GM12878 (cell line): ENCODE measurements at regions not wholly inside any gene's neighbourhood (a gene's known extent, or its start where the extent isn't known, plus 50 kb on each side); places are given as distances from the start of the nearest gene placed in this dataset.

Experiments
- ATAC-seq: fragments of 200-7000 bp; cut with Tn5 transposase; 3 replicates; pipeline ENCODE4 v1.9.1; 2020; ENCODE audit warnings: mild to moderate bottlenecking, moderate library complexity
- BruUV-seq: library from RNA; stranded (reverse); fragments of 400-500 nt; replicated peaks from 2 replicates; lab custom pipeline; 2021; lab: Mats Ljungman, UMichigan
- CTCF ChIA-PET: fragments of 300-600 bp; sonication (Branson Sonifier 250); formaldehyde crosslinking; extraction: SDS; loops from one replicate; lab custom pipeline; 2021; ENCODE audit warnings: inconsistent platforms; lab: Yijun Ruan, JAX
- POLR2A ChIA-PET: fragments of 350-600 bp; formaldehyde crosslinking; extraction: SDS; loops from one replicate; lab custom pipeline; 2021; ENCODE audit warnings: inconsistent platforms; lab: Charles Lee
- RAD21 ChIA-PET: fragments of 300-600 bp; sonication (Branson Sonifier 250); formaldehyde crosslinking; loops from one replicate; lab custom pipeline; 2023; ENCODE audit warnings: antibody characterized with exemption; ENCODE audit not compliant: unreplicated experiment; lab: Charles Lee
- SMC1A ChIA-PET: fragments of 300-600 bp; sonication (Branson Sonifier 250); formaldehyde crosslinking; loops from one replicate; lab custom pipeline; 2023; ENCODE audit not compliant: unreplicated experiment, uncharacterized antibody; lab: Charles Lee
- DNase-seq: peaks from one replicate; pipeline ENCODE4 v3.0.0-alpha.2; 2011; ENCODE audit warnings: low read depth, low spot score
- FAIRE-seq: peaks from 3 replicates; lab custom pipeline; 2011; peaks lifted over from hg19 to GRCh38; lab: Jason Lieb, UNC
- H2AFZ ChIP-seq: 2 replicates; pipeline ENCODE4 v1.6.0; 2011; ENCODE audit warnings: low read depth, low read length, control low read depth; ENCODE audit not compliant: control insufficient read depth
- H3K27ac ChIP-seq: 2 replicates; pipeline ENCODE4 v1.5.1; 2011; ENCODE audit warnings: control low read depth; ENCODE audit not compliant: control insufficient read depth, insufficient read depth
- H3K27me3 ChIP-seq, 2 experiments: replicated peaks in 1 of 2; 2 replicates each; pipeline versions ENCODE4 v1.6.0 to v1.6.1; 2011; ENCODE audit warnings: low read length in 1 of 2; ENCODE audit not compliant: control insufficient read depth in 2 of 2, insufficient read depth in 2 of 2
- H3K36me3 ChIP-seq, 2 experiments: 2 replicates each; pipeline ENCODE4 v1.5.1; 2011; ENCODE audit warnings: low read length in 1 of 2; ENCODE audit not compliant: control insufficient read depth in 2 of 2, insufficient read depth in 2 of 2
- H3K4me1 ChIP-seq: 2 replicates; pipeline ENCODE4 v1.6.1; 2011; ENCODE audit warnings: mild to moderate bottlenecking, low read length, moderate library complexity, mixed read lengths; ENCODE audit not compliant: control insufficient read depth, insufficient read depth
- H3K4me2 ChIP-seq: 2 replicates; pipeline ENCODE4 v1.6.0; 2011; ENCODE audit warnings: control low read depth; ENCODE audit not compliant: control insufficient read depth, insufficient read depth
- H3K4me3 ChIP-seq: fragments of 200-600 bp; sonication (generic); 2 replicates; pipeline ENCODE4 v1.5.1; 2016
- H3K79me2 ChIP-seq: 2 replicates; pipeline ENCODE4 v1.6.0; 2011; ENCODE audit warnings: low read length; ENCODE audit not compliant: control insufficient read depth, insufficient read depth
- H3K9ac ChIP-seq: 2 replicates; pipeline ENCODE4 v1.8.0; 2011; ENCODE audit warnings: low read length, control low read depth, mixed read lengths; ENCODE audit not compliant: control insufficient read depth, insufficient read depth
- H3K9me3 ChIP-seq: replicated peaks from 3 replicates; pipeline ENCODE4 v1.5.1; 2011; ENCODE audit warnings: mild to moderate bottlenecking, low read length; ENCODE audit not compliant: control insufficient read depth, insufficient read depth
- H4K20me1 ChIP-seq: 2 replicates; pipeline ENCODE4 v1.6.0; 2011; ENCODE audit not compliant: control insufficient read depth, insufficient read depth
- CHD2 ChIP-seq: IDR thresholded peaks from 2 replicates; pipeline ENCODE4 v1.6.1; 2011; ENCODE audit warnings: low read depth, low read length, improper control_type of control experiment, borderline replicate concordance
- CHD4 ChIP-seq: fragments of 200-600 bp; sonication (generic); IDR thresholded peaks from 2 replicates; pipeline ENCODE4 v1.6.1; 2016; ENCODE audit warnings: mild to moderate bottlenecking
- EGR1 ChIP-seq, 2 experiments: IDR thresholded peaks; 1 replicate in 1 of 2; 2 replicates in 1 of 2; pipeline ENCODE4 v1.6.1; 2011 to 2012; ENCODE audit warnings: low read depth in 2 of 2, low read length in 2 of 2, borderline replicate concordance in 1 of 2, mild to moderate bottlenecking in 1 of 2, moderate library complexity in 1 of 2
- FOS ChIP-seq: IDR thresholded peaks from 3 replicates; pipeline ENCODE4 v1.6.1; 2011; ENCODE audit warnings: borderline replicate concordance; ENCODE audit not compliant: insufficient read length; ENCODE audit errors: extremely low read depth
- GABPA ChIP-seq: IDR thresholded peaks from 2 replicates; pipeline ENCODE4 v1.6.1; 2014; ENCODE audit warnings: antibody characterized with exemption, low read depth, mild to moderate bottlenecking, inconsistent platforms
- PKNOX1 ChIP-seq: fragments of 450-650 bp; IDR thresholded peaks from 2 replicates; pipeline ENCODE4 v1.6.1; 2016; ENCODE audit warnings: mild to moderate bottlenecking
- RAD21 ChIP-seq: IDR thresholded peaks from 2 replicates; pipeline ENCODE4 v1.6.1; 2011; ENCODE audit warnings: mild to moderate bottlenecking, low read depth, low read length, moderate library complexity; ENCODE audit not compliant: insufficient read depth
- RAD51 ChIP-seq: fragments of 450-650 bp; IDR thresholded peaks from 2 replicates; pipeline ENCODE4 v1.6.1; 2016; ENCODE audit warnings: moderate library complexity, mild to moderate bottlenecking, inconsistent platforms
- RB1 ChIP-seq: fragments of 450-650 bp; formaldehyde crosslinking; IDR thresholded peaks from 2 replicates; pipeline ENCODE4 v1.6.1; 2017; ENCODE audit warnings: mild to moderate bottlenecking, borderline replicate concordance
- RELA ChIP-seq: fragments of 450-650 bp; IDR thresholded peaks from 2 replicates; pipeline ENCODE4 v1.8.0; 2014; ENCODE audit warnings: borderline replicate concordance; ENCODE audit not compliant: partially characterized antibody
- SPI1 ChIP-seq: IDR thresholded peaks from 2 replicates; pipeline ENCODE4 v1.6.1; 2011; ENCODE audit warnings: low read depth, mild to moderate bottlenecking, low read length, moderate library complexity, borderline replicate concordance; ENCODE audit not compliant: insufficient read depth
- USF2 ChIP-seq: IDR thresholded peaks from 2 replicates; pipeline ENCODE4 v1.6.1; 2011; ENCODE audit warnings: low read depth, low read length, improper control_type of control experiment, borderline replicate concordance
- YBX1 ChIP-seq: fragments of 450-650 bp; IDR thresholded peaks from 2 replicates; pipeline ENCODE4 v1.6.1; 2016; ENCODE audit warnings: antibody characterized with exemption
- ZBTB40 ChIP-seq: fragments of 450-650 bp; IDR thresholded peaks from 2 replicates; pipeline ENCODE4 v1.6.1; 2016; ENCODE audit warnings: mild to moderate bottlenecking, moderate library complexity, borderline replicate concordance
- ZNF207 ChIP-seq: fragments of 450-650 bp; IDR thresholded peaks from 2 replicates; pipeline ENCODE4 v1.6.1; 2014; ENCODE audit warnings: antibody characterized with exemption, mild to moderate bottlenecking, borderline replicate concordance
- ZNF622 ChIP-seq: fragments of 450-650 bp; IDR thresholded peaks from 2 replicates; pipeline ENCODE4 v1.6.1; 2017; ENCODE audit warnings: mild to moderate bottlenecking, inconsistent platforms
- WGBS: methylation state at CpG from one replicate; pipeline ENCODE4 v1.1.6; 2016; ENCODE audit warnings: low lambda C conversion rate; ENCODE audit not compliant: insufficient replicate concordance, insufficient coverage; ENCODE audit errors: missing lambda C conversion rate; 5-methylcytosine and 5-hydroxymethylcytosine counted together
- in situ Hi-C: fragments of 300-500 bp; cut with MboI; formaldehyde crosslinking; loops from 9 replicates; pipeline ENCODE4 v1.14.3; 2018; ENCODE audit warnings: mixed read lengths
- intact Hi-C: fragments of 100-400 bp; cut with micrococcal nuclease; formaldehyde crosslinking; loops from one replicate; pipeline ENCODE4 v1.14.2; 2022; ENCODE audit not compliant: unreplicated experiment

GRCh38 chr7:149624419-149625339, 127.1 kb upstream of the ZNF746 start:
- H3K27ac ChIP-seq = peak overlapping the region; percentile 74
- no TSS peak for BruUV-seq
- 1% methylated on average over 56 of the region's 97 CpGs for WGBS
- TF ChIP-seq CHD4 (no peak), ZNF207 (peak; percentile 46; the same call in 1 of the 2 replicates), GABPA (no peak), PKNOX1 (no peak), RAD51 (no peak), SPI1 (no peak), EGR1 (IDR thresholded peaks at IDR 0.05; ENCODE audit: borderline replicate concordance in 1 of 2, low read depth in 2 of 2, low read length in 2 of 2) (peak in 1 of 2 experiments; percentile 67; a peak in 2 of 3 replicates), ZNF622 (no peak), YBX1 (no peak), USF2 (no peak), RAD21 (peak; percentile 44), CHD2 (0 out of 2 replicates have a peak, but pooled peaks have one; percentile 12), ZBTB40 (no peak), RB1 (no peak), RELA (peak; percentile 78), FOS (no peak)

More at GRCh38 chr7:149624419-149625339, 127.1 kb upstream of the ZNF746 start:
- in situ Hi-C loops = no loop called here
- DNase-seq (peak; percentile 50), ATAC-seq (peak; percentile 92), FAIRE-seq (peak; percentile 18)
- H3K36me3 ChIP-seq = peaks cover 5 to 10% of the 10 kb centered on the region in 2 experiments; a peak in 3 of 4 replicates
- intact Hi-C loops = loop anchor here (1.0 to 5.0 kb wide), 5 partner anchors 24 to 477 kb away; partner anchors contain the start of genes ZNF398, ZNF746 and ZNF783
- ChIA-PET POLR2A (interaction anchor here (0.8 kb wide), 1 partner anchor 24 kb away, joined by 4 read pairs; no protein-coding TSS in a partner anchor), CTCF (interaction anchor here (0.7 to 3.1 kb wide), 24 partner anchors 17 to 559 kb away, joined by 3 to 13 read pairs (median 4); partner anchors contain the start of gene ZNF783), RAD21 (interaction anchor here (0.9 to 1.9 kb wide), 4 partner anchors 26 to 202 kb away, joined by 3 to 7 read pairs (median 3); no protein-coding TSS in a partner anchor), SMC1A (interaction anchor here (0.7 to 1.3 kb wide), 5 partner anchors 14 to 202 kb away, joined by 3 to 6 read pairs (median 3); no protein-coding TSS in a partner anchor)
- peaks cover 3% of the 10 kb centered on the region for H4K20me1 ChIP-seq
- no peaks in the 10 kb centered on the region for H3K9me3 ChIP-seq
- H3K79me2 ChIP-seq = peaks cover 41% of the 10 kb centered on the region
- H3K4me3 ChIP-seq = peak overlapping the region; percentile 99
- peak overlapping the region; percentile 85 for H3K4me2 ChIP-seq
- H2AFZ ChIP-seq = peak overlapping the region; percentile 94
- H3K9ac ChIP-seq = peak overlapping the region; percentile 85
- H3K27me3 ChIP-seq = peaks cover 0 to 3% of the 10 kb centered on the region in 2 experiments; a peak in 2 of 4 replicates
- H3K4me1 ChIP-seq = peaks cover 24% of the 10 kb centered on the region
